SK-N-SH treated with all-trans-retinoic acid at 6 μM for 48 hours (cell line): ENCODE measurements at regions not wholly inside any gene's neighbourhood (a gene's known extent, or its start where the extent isn't known, plus 50 kb on each side); places are given as distances from the start of the nearest gene placed in this dataset.

ENCODE experiments used
- CREB5 ChIP-seq: fragments of 250-450 bp; sonication (Bioruptor Pico); IDR thresholded peaks from 2 replicates; pipeline ENCODE4 v1.5.1; 2020; ENCODE audit warnings: low read depth, mild to moderate bottlenecking, moderate library complexity
- PPARA ChIP-seq: fragments of 250-450 bp; sonication (Bioruptor Pico); IDR thresholded peaks from 2 replicates; pipeline ENCODE4 v1.5.0; 2020; ENCODE audit warnings: mild to moderate bottlenecking, borderline replicate concordance
- SNAI2 ChIP-seq: fragments of 250-450 bp; sonication (Bioruptor Pico); IDR thresholded peaks from 2 replicates; pipeline ENCODE4 v1.5.0; 2020; ENCODE audit warnings: mild to moderate bottlenecking, moderate library complexity
- ZFP30 ChIP-seq: fragments of 450-650 bp; formaldehyde crosslinking; IDR thresholded peaks from 2 replicates; pipeline ENCODE4 v1.5.0; 2022; ENCODE audit warnings: mild to moderate bottlenecking, moderate library complexity
- TF ChIP-seq, protein P1 (sequence below): fragments of 250-450 bp; sonication (Bioruptor Pico); IDR thresholded peaks from 2 replicates; pipeline ENCODE4 v1.5.0; 2020; ENCODE audit warnings: mild to moderate bottlenecking, moderate library complexity
- TF ChIP-seq, protein P2 (sequence below): fragments of 250-450 bp; sonication (Bioruptor Pico); IDR thresholded peaks from 2 replicates; pipeline ENCODE4 v1.8.0; 2021; ENCODE audit warnings: low read depth, mild to moderate bottlenecking, moderate library complexity, borderline replicate concordance
- TF ChIP-seq, protein P3 (sequence below): fragments of 250-450 bp; sonication (Bioruptor Pico); IDR thresholded peaks from 2 replicates; pipeline ENCODE4 v1.8.0; 2020; ENCODE audit warnings: mild to moderate bottlenecking, moderate library complexity, borderline replicate concordance

GRCh38 chr17:12312692-12313091 is 292.0 kb downstream of the MAP2K4 start:
- TF ChIP-seq CREB5 (CRISPR knock-in tag) (no peak), ZFP30 (CRISPR knock-in tag) (no peak), SNAI2 (CRISPR knock-in tag) (no peak), PPARA (no peak)
- TF ChIP-seq, protein P1, sequence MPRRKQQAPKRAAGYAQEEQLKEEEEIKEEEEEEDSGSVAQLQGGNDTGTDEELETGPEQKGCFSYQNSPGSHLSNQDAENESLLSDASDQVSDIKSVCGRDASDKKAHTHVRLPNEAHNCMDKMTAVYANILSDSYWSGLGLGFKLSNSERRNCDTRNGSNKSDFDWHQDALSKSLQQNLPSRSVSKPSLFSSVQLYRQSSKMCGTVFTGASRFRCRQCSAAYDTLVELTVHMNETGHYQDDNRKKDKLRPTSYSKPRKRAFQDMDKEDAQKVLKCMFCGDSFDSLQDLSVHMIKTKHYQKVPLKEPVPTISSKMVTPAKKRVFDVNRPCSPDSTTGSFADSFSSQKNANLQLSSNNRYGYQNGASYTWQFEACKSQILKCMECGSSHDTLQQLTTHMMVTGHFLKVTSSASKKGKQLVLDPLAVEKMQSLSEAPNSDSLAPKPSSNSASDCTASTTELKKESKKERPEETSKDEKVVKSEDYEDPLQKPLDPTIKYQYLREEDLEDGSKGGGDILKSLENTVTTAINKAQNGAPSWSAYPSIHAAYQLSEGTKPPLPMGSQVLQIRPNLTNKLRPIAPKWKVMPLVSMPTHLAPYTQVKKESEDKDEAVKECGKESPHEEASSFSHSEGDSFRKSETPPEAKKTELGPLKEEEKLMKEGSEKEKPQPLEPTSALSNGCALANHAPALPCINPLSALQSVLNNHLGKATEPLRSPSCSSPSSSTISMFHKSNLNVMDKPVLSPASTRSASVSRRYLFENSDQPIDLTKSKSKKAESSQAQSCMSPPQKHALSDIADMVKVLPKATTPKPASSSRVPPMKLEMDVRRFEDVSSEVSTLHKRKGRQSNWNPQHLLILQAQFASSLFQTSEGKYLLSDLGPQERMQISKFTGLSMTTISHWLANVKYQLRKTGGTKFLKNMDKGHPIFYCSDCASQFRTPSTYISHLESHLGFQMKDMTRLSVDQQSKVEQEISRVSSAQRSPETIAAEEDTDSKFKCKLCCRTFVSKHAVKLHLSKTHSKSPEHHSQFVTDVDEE = no peak
- TF ChIP-seq, protein P2, sequence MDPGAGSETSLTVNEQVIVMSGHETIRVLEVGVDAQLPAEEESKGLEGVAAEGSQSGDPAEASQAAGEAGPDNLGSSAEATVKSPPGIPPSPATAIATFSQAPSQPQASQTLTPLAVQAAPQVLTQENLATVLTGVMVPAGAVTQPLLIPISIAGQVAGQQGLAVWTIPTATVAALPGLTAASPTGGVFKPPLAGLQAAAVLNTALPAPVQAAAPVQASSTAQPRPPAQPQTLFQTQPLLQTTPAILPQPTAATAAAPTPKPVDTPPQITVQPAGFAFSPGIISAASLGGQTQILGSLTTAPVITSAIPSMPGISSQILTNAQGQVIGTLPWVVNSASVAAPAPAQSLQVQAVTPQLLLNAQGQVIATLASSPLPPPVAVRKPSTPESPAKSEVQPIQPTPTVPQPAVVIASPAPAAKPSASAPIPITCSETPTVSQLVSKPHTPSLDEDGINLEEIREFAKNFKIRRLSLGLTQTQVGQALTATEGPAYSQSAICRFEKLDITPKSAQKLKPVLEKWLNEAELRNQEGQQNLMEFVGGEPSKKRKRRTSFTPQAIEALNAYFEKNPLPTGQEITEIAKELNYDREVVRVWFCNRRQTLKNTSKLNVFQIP (CRISPR knock-in tag) = no peak
- TF ChIP-seq, protein P3, sequence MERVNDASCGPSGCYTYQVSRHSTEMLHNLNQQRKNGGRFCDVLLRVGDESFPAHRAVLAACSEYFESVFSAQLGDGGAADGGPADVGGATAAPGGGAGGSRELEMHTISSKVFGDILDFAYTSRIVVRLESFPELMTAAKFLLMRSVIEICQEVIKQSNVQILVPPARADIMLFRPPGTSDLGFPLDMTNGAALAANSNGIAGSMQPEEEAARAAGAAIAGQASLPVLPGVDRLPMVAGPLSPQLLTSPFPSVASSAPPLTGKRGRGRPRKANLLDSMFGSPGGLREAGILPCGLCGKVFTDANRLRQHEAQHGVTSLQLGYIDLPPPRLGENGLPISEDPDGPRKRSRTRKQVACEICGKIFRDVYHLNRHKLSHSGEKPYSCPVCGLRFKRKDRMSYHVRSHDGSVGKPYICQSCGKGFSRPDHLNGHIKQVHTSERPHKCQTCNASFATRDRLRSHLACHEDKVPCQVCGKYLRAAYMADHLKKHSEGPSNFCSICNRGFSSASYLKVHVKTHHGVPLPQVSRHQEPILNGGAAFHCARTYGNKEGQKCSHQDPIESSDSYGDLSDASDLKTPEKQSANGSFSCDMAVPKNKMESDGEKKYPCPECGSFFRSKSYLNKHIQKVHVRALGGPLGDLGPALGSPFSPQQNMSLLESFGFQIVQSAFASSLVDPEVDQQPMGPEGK (CRISPR knock-in tag) = no peak
